Neural progenitor cell (in vitro differentiated cells): ENCODE measurements at regions not wholly inside any gene's neighbourhood (a gene's known extent, or its start where the extent isn't known, plus 50 kb on each side); places are given as distances from the start of the nearest gene placed in this dataset.

Experiments
- DNase-seq: peaks from one replicate; pipeline ENCODE4 v3.0.0-alpha.2; 2016; ENCODE audit warnings: low spot score
- H2AFZ ChIP-seq: fragments of 200-600 bp; sonication (generic); replicated peaks from 2 replicates; pipeline ENCODE4 v1.6.1; 2016; ENCODE audit warnings: antibody characterized with exemption
- H3F3A ChIP-seq: fragments of 200-600 bp; sonication (generic); 2 replicates; pipeline ENCODE4 v1.6.1; 2016; ENCODE audit warnings: antibody characterized with exemption, low read depth
- H3K27ac ChIP-seq: fragments of 200-600 bp; sonication (generic); 2 replicates; pipeline ENCODE4 v1.5.1; 2016; ENCODE audit warnings: mild to moderate bottlenecking
- H3K27me3 ChIP-seq: fragments of 200-600 bp; sonication (generic); 2 replicates; pipeline ENCODE4 v1.6.1; 2016; ENCODE audit warnings: mild to moderate bottlenecking, moderate library complexity
- H3K36me3 ChIP-seq: fragments of 200-600 bp; sonication (generic); 2 replicates; pipeline ENCODE4 v1.5.1; 2016
- H3K4me1 ChIP-seq: fragments of 200-600 bp; sonication (generic); 2 replicates; pipeline ENCODE4 v1.6.1; 2016; ENCODE audit warnings: mixed run types
- H3K4me2 ChIP-seq: fragments of 200-600 bp; sonication (generic); 2 replicates; pipeline ENCODE4 v1.6.1; 2016
- H3K4me3 ChIP-seq: fragments of 200-600 bp; sonication (generic); 2 replicates; pipeline ENCODE4 v1.5.1; 2016
- H3K79me2 ChIP-seq: fragments of 200-600 bp; sonication (generic); 2 replicates; pipeline ENCODE4 v1.6.1; 2016; ENCODE audit warnings: low read depth
- H3K9ac ChIP-seq: fragments of 200-600 bp; sonication (generic); 2 replicates; pipeline ENCODE4 v1.6.1; 2016
- H3K9me3 ChIP-seq: fragments of 200-600 bp; sonication (generic); 2 replicates; pipeline ENCODE4 v1.5.1; 2016; ENCODE audit warnings: low read depth
- H4K20me1 ChIP-seq: fragments of 200-600 bp; sonication (generic); 2 replicates; pipeline ENCODE4 v1.6.1; 2016; ENCODE audit warnings: low read depth
- H3K27ac Mint-ChIP-seq: 3 replicates; pipeline ENCODE4 v1.8.0; 2021; ENCODE audit warnings: mixed read lengths
- H3K27me3 Mint-ChIP-seq: 2 replicates; pipeline ENCODE4 v1.8.0; 2022; ENCODE audit warnings: low read depth, mild to moderate bottlenecking, inconsistent platforms, moderate library complexity, mixed read lengths; ENCODE audit not compliant: insufficient read depth
- H3K36me3 Mint-ChIP-seq: 3 replicates; pipeline ENCODE4 v1.8.0; 2021; ENCODE audit warnings: mixed read lengths
- H3K4me1 Mint-ChIP-seq: 3 replicates; pipeline ENCODE4 v1.8.0; 2021; ENCODE audit warnings: mixed read lengths
- H3K4me3 Mint-ChIP-seq: 3 replicates; pipeline ENCODE4 v1.8.0; 2021; ENCODE audit warnings: mild to moderate bottlenecking, moderate library complexity, mixed read lengths
- H3K9me3 Mint-ChIP-seq: 3 replicates; pipeline ENCODE4 v1.8.0; 2020; ENCODE audit warnings: mixed read lengths
- EZH2 ChIP-seq: fragments of 200-600 bp; sonication (generic); IDR thresholded peaks from 2 replicates; pipeline ENCODE4 v1.6.1; 2017; ENCODE audit warnings: antibody characterized with exemption, mild to moderate bottlenecking, moderate library complexity
- EZH2phosphoT487 ChIP-seq: fragments of 200-600 bp; sonication (generic); IDR thresholded peaks from 2 replicates; pipeline ENCODE4 v1.6.1; 2017; ENCODE audit warnings: antibody characterized with exemption
- TF ChIP-seq, protein P1 (sequence below): fragments of 200-600 bp; sonication (generic); IDR thresholded peaks from 2 replicates; pipeline ENCODE4 v1.5.1; 2017; ENCODE audit warnings: antibody characterized with exemption, mild to moderate bottlenecking

DNA sequence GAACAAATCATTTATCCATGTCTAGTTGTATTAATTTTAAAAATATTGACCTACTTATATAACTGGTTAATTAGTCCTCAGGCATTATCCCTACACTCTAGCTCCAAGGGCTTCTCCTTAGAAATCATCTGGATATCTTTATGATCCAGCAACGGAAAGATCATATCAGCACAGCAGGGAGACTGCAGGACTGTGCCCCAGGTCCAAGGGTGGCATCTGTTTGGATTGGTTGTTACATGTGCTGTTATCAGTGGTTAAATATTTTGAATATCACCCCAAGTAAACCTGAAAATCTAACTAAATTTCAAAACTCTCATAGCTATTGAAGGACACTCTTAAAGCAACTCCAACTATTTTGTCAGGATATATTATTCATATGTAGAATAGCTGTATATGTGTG, 556.2 kb upstream of the ZEB2 start:
- no peaks in the 10 kb centered on the region for H3K4me1 Mint-ChIP-seq
- no peak overlapping the region for H3K4me3 ChIP-seq

DNA sequence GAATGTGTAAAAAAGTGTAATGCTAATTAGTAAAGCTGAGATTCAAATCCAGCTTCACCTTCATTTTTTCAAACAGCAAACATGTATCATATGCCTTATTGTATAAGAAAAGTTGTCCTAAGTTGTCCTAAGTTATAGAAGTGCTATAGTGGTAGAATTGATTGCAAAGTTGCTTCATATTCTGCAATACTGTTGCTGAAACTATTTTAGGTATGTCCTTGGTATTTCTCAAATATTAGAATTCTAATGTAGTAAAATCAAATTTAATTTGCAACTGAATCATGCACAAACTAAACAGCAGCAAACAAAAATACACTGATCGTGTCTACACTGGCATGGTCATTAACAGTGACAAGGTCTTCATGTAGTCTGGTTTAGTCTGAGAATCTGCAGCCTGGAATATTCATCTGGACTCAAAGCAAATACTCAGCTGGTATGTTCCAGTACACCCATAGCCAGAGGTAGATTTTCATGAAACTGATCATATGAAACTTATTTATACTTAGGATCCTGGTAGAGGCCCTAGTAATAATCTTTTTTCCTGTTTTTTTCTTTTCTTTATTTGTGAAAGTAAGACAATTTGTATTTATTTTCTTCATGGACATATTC, 555.6 kb upstream of the ZEB2 start:
- Histone ChIP-seq H3K79me2 (no peaks in the 10 kb centered on the region), H2AFZ (no peak overlapping the region), H3K4me3 (no peak overlapping the region), H3K27ac (no peak overlapping the region), H3K36me3 (no peaks in the 10 kb centered on the region), H3F3A (no peaks in the 10 kb centered on the region), H3K9ac (no peak overlapping the region), H3K9me3 (no peaks in the 10 kb centered on the region), H3K27me3 (no peaks in the 10 kb centered on the region), H3K4me2 (no peak overlapping the region), H3K4me1 (no peaks in the 10 kb centered on the region), H4K20me1 (no peaks in the 10 kb centered on the region)
- DNase-seq: no peak
- H3K4me1 Mint-ChIP-seq: no peaks in the 10 kb centered on the region
- H3K4me3 Mint-ChIP-seq: no peak overlapping the region
- H3K36me3 Mint-ChIP-seq: no peaks in the 10 kb centered on the region
- H3K27me3 Mint-ChIP-seq: no peaks in the 10 kb centered on the region
- H3K27ac Mint-ChIP-seq: no peak overlapping the region
- no peak for TF ChIP-seq EZH2phosphoT487
- no peak for TF ChIP-seq EZH2
- TF ChIP-seq, protein P1, sequence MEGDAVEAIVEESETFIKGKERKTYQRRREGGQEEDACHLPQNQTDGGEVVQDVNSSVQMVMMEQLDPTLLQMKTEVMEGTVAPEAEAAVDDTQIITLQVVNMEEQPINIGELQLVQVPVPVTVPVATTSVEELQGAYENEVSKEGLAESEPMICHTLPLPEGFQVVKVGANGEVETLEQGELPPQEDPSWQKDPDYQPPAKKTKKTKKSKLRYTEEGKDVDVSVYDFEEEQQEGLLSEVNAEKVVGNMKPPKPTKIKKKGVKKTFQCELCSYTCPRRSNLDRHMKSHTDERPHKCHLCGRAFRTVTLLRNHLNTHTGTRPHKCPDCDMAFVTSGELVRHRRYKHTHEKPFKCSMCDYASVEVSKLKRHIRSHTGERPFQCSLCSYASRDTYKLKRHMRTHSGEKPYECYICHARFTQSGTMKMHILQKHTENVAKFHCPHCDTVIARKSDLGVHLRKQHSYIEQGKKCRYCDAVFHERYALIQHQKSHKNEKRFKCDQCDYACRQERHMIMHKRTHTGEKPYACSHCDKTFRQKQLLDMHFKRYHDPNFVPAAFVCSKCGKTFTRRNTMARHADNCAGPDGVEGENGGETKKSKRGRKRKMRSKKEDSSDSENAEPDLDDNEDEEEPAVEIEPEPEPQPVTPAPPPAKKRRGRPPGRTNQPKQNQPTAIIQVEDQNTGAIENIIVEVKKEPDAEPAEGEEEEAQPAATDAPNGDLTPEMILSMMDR: no peak
- no peaks in the 10 kb centered on the region for H3K9me3 Mint-ChIP-seq

More for the DNA sequence above, 556.2 kb upstream of the ZEB2 start:
- H3K27me3 ChIP-seq: no peaks in the 10 kb centered on the region
- no peak overlapping the region for H3K9ac ChIP-seq
- DNase-seq: no peak
- H2AFZ ChIP-seq: no peak overlapping the region
- Mint-ChIP-seq H3K27me3 (no peaks in the 10 kb centered on the region), H3K4me3 (no peak overlapping the region), H3K36me3 (no peaks in the 10 kb centered on the region), H3K27ac (no peak overlapping the region), H3K9me3 (peaks cover 2% of the 10 kb centered on the region)
- no peaks in the 10 kb centered on the region for H3F3A ChIP-seq
- no peaks in the 10 kb centered on the region for H3K9me3 ChIP-seq
- no peaks in the 10 kb centered on the region for H3K4me1 ChIP-seq
- H3K79me2 ChIP-seq: no peaks in the 10 kb centered on the region
- no peaks in the 10 kb centered on the region for H4K20me1 ChIP-seq
- H3K36me3 ChIP-seq: no peaks in the 10 kb centered on the region
- H3K27ac ChIP-seq: no peak overlapping the region
- TF ChIP-seq EZH2phosphoT487 (no peak), EZH2 (no peak)
- TF ChIP-seq, protein P1: no peak
- no peak overlapping the region for H3K4me2 ChIP-seq

DNA sequence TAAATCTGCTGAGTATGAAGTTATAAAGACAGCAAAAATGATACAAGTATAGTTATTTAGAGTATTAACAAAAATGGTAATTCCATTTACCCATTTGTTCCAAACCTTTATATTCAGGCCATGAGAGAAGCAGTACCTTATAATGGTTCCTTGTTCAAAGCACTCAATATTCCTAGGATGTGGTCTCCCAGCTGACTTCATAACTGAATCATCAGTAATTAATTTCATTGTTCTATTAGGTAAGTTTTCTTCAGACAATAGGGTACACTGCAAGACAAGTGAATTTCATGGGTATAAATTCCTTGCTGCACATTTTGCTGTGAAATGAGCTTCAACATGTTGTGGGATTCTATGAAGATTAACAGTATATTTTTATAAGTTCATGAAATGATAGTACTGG, 550.8 kb upstream of the ZEB2 start:
- no peaks in the 10 kb centered on the region for H3K27me3 ChIP-seq
- DNase-seq: no peak
- Mint-ChIP-seq H3K27ac (no peak overlapping the region), H3K4me1 (peaks cover 8% of the 10 kb centered on the region), H3K9me3 (no peaks in the 10 kb centered on the region), H3K36me3 (no peaks in the 10 kb centered on the region), H3K4me3 (no peak overlapping the region), H3K27me3 (no peaks in the 10 kb centered on the region)
- no peaks in the 10 kb centered on the region for H3K36me3 ChIP-seq
- TF ChIP-seq EZH2: no peak
- TF ChIP-seq, protein P1: no peak
- no peak for TF ChIP-seq EZH2phosphoT487
- no peak overlapping the region for H3K9ac ChIP-seq
- no peak overlapping the region for H3K27ac ChIP-seq
- H2AFZ ChIP-seq: no peak overlapping the region
- H3F3A ChIP-seq: no peaks in the 10 kb centered on the region
- H3K4me3 ChIP-seq: no peak overlapping the region
- peaks cover 11% of the 10 kb centered on the region for H3K4me1 ChIP-seq
- no peaks in the 10 kb centered on the region for H3K9me3 ChIP-seq
- no peaks in the 10 kb centered on the region for H4K20me1 ChIP-seq
- H3K4me2 ChIP-seq: no peak overlapping the region
- no peaks in the 10 kb centered on the region for H3K79me2 ChIP-seq
